Astrocyte of the spinal cord (primary cell): ENCODE measurements at regions not wholly inside any gene's neighbourhood (a gene's known extent, or its start where the extent isn't known, plus 50 kb on each side); places are given as distances from the start of the nearest gene placed in this dataset.

Experiments used
- DNase-seq: peaks from one replicate; pipeline ENCODE4 v3.0.0; 2011; ENCODE audit warnings: low read depth, low spot score
- H3K4me3 ChIP-seq: 2 replicates; pipeline ENCODE4 v1.5.1; 2011; ENCODE audit warnings: low read depth, mild to moderate bottlenecking, low read length, moderate library complexity
- CTCF ChIP-seq: IDR thresholded peaks from 2 replicates; pipeline ENCODE4 v1.5.1; 2012; ENCODE audit warnings: low read depth, mild to moderate bottlenecking, low read length, inconsistent platforms
- in situ Hi-C: cut with HindIII; loops from 2 replicates; pipeline ENCODE4 v1.10.0; 2017; ENCODE audit warnings: low sequenced_read_pairs

GRCh38 chr9:119853126-119853525 is 483.9 kb upstream of the BRINP1 start:
- in situ Hi-C loops = no loop called here
- TF ChIP-seq CTCF = no peak
- H3K4me3 ChIP-seq = no peak overlapping the region
- DNase-seq = no peak

GRCh38 chr9:119852390-119852789 is 483.2 kb upstream of the BRINP1 start:
- in situ Hi-C loops = no loop called here

GRCh38 chr9:119844431-119844830 is 475.2 kb upstream of the BRINP1 start:
- in situ Hi-C loops = no loop called here
- no peak for DNase-seq
- TF ChIP-seq CTCF = no peak
- no peak overlapping the region for H3K4me3 ChIP-seq

More at GRCh38 chr9:119852390-119852789, 483.2 kb upstream of the BRINP1 start:
- TF ChIP-seq CTCF = no peak
- no peak for DNase-seq
- no peak overlapping the region for H3K4me3 ChIP-seq

- no peak overlapping the region for H3K4me3 ChIP-seq
- in situ Hi-C loops = no loop called here
- TF ChIP-seq CTCF = no peak
- no peak for DNase-seq
Observed at GRCh38 chr9:119841016-119841415, 471.8 kb upstream of the BRINP1 start.

GRCh38 chr9:119839888-119840287 is 470.7 kb upstream of the BRINP1 start:
- no peak for DNase-seq
- no peak for TF ChIP-seq CTCF
- no peak overlapping the region for H3K4me3 ChIP-seq
- in situ Hi-C loops = no loop called here

- no peak for DNase-seq
- in situ Hi-C loops = no loop called here
Observed at GRCh38 chr9:119838210-119838609, 469.0 kb upstream of the BRINP1 start.

More at GRCh38 chr9:119838210-119838609, 469.0 kb upstream of the BRINP1 start:
- H3K4me3 ChIP-seq = no peak overlapping the region
- no peak for TF ChIP-seq CTCF
